ENCODE measurements at regions not wholly inside any gene's neighbourhood (a gene's known extent, or its start where the extent isn't known, plus 50 kb on each side); places are given as distances from the start of the nearest gene placed in this dataset.

DNA sequence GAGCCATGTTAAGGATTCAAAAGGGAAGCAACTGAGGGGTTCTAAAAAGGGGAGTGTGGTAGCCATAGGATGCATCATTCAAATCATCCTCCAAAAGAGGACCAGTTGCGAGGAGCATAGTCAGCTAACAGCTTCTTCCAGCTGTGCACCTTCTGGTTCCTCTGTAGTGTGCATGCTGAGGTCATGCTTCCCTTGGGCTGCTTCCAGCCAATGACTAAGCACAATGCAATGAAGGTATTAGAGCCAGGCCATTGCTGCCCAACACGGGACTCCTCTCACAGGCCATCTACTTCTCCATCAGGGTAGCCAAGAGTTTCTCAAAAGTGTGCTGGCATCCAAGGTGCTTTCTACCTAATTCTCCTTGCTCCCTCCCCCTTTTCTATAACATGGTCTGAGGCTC lies 69.2 kb upstream of the ARID2 start:
- TF ChIP-seq JUN (IDR thresholded peaks at IDR 0.05; ENCODE audit: borderline replicate concordance, insufficient read depth, insufficient read length, low read depth) (peak; percentile 49), POLR2A (IDR thresholded peaks at IDR 0.05; ENCODE audit: low read depth, low read length) (no peak), POLR2AphosphoS5 (IDR thresholded peaks at IDR 0.05; ENCODE audit: insufficient read depth, low read depth, low read length) (no peak), EZH2 (IDR thresholded peaks at IDR 0.05; ENCODE audit: borderline replicate concordance, low read depth, low read length, severe bottlenecking) (no peak), FOS (IDR thresholded peaks at IDR 0.05; ENCODE audit: borderline replicate concordance, insufficient read depth, low read length) (no peak), GATA2 (IDR thresholded peaks at IDR 0.05; ENCODE audit: insufficient read depth, insufficient read length, low read depth, low read length) (no peak)
- TF ChIP-seq, protein P1, sequence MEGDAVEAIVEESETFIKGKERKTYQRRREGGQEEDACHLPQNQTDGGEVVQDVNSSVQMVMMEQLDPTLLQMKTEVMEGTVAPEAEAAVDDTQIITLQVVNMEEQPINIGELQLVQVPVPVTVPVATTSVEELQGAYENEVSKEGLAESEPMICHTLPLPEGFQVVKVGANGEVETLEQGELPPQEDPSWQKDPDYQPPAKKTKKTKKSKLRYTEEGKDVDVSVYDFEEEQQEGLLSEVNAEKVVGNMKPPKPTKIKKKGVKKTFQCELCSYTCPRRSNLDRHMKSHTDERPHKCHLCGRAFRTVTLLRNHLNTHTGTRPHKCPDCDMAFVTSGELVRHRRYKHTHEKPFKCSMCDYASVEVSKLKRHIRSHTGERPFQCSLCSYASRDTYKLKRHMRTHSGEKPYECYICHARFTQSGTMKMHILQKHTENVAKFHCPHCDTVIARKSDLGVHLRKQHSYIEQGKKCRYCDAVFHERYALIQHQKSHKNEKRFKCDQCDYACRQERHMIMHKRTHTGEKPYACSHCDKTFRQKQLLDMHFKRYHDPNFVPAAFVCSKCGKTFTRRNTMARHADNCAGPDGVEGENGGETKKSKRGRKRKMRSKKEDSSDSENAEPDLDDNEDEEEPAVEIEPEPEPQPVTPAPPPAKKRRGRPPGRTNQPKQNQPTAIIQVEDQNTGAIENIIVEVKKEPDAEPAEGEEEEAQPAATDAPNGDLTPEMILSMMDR (IDR thresholded peaks at IDR 0.05; ENCODE audit: extremely low read depth in 1 of 2, insufficient read depth in 1 of 2, low read depth in 1 of 2, low read length in 2 of 2) = no peak
- TF ChIP-seq, protein P2, sequence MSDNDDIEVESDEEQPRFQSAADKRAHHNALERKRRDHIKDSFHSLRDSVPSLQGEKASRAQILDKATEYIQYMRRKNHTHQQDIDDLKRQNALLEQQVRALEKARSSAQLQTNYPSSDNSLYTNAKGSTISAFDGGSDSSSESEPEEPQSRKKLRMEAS (IDR thresholded peaks at IDR 0.05; ENCODE audit: insufficient read depth, insufficient read length) = no peak

All from endothelial cell of umbilical vein (primary cell).